GM21786 (cell line): ENCODE measurements at regions not wholly inside any gene's neighbourhood (a gene's known extent, or its start where the extent isn't known, plus 50 kb on each side); places are given as distances from the start of the nearest gene placed in this dataset.

Source experiments
- ATAC-seq: cut with Tn5 transposase; IDR thresholded peaks from one replicate; pipeline ENCODE4 v1.9.1; 2021; ENCODE audit not compliant: unreplicated experiment

DNA sequence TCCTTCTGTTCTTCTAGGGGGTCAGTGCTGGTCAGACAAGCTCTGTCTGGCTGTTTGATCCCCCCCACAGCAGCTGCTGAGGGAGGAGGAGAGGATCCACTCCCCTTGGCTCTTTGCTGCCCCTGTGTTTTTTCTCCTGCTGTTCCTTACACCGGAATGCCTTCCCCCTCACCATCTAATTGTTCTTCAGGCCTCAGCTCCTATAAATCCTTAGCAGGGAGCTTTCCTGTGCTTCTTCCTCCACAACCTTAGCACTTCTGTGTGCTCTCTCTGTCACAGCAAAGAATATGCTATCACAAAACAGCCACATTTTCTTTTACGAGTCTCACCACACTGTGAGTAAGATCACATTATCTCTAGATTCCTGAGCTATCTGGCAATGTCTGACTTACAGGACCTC is 196.6 kb downstream of the OTOR start:
- ATAC-seq: no peak

DNA sequence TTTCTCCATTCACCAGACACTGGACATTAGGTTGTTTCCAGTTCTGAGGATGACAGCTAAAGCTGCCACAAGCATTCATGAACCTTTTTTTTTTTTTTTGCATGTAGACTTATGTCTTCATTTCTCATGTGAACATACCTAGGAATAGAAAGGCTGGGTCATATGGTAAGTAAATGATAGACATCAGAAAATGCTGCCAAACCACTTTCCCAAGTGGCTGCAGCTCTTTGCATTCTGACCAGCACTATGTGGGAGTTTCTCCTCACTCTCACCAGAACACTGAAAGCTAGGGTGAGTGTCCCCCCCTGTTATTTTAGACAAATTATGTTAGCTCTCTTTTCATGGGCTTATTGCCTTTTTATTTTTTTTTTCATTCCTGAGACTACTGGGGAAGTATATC is 197.5 kb downstream of the OTOR start:
- no peak for ATAC-seq

DNA sequence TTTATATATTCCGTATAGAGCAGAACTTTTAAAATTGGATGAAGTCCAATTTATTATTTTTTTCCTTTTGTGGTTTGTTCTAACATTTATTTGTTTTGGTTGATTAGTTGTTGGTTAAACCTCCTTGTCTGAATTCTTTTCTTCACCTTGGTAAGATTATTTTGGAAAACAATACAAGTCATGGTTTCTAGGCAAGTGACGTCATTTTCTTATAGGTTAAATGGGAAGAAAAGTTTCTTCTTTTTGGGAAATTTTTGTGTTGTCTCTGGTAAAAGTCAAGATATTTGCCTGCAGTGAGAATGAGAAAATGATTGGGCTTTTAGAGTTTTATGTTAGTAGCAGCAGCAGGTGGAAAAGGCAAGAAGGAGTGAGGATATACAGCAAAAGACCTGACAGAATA is 197.9 kb downstream of the OTOR start:
- ATAC-seq: no peak

DNA sequence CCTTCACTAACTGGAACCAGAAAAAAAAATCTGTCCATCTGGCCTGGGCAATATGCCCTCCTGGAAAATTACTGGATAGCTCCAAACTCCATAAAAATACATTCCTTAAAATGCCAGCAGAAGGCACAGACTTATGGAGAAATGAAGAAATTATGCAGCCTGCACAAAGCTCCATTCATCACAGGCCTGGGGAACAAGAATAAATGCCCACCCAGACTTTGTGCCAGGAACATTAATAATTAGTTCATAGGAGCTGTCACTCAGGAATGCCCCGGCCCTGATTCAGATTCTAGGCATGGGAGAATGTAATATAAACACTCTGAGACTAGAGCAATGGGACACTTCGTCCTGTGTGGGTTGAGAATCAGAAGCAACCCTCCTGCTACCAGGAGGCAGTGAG is 199.3 kb downstream of the OTOR start:
- no peak for ATAC-seq

DNA sequence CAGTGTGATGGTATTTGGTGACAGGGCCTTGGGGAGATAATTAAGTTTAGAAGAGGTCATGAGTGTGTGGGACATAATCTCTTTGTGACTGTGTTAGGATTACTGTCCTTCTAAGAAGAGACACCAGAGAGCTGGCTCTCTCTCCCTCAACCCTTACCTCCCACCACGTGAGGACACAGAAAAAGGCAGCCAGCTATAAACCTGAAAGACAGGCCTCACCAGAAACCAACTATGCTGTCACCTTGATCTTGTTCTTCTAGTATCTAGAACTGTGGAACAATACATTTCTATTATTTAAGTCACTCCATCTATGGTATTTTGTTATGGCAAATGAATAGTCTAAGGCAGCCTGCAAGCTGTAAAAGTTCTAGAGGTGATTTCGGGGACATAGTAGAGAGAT is 203.7 kb downstream of the OTOR start:
- no peak for ATAC-seq

DNA sequence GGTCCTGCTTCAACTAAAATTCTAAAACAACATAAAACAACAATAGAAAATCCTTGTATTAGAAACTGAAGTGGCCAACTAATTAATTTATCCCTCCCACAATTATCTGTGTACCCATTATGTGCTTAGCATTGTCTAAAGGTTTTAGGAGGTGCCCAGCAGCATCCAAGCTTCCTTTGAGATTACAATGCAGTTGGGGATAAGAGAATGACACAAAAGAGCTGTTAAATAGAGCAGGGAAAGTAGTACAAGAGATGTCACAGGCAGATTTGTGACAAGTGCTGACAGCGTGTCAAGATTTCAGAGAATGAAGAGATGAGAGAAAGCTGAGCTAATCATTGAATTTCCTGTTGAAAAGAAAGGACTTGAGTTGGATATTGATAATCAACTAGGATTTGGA is 204.8 kb downstream of the OTOR start:
- no peak for ATAC-seq

DNA sequence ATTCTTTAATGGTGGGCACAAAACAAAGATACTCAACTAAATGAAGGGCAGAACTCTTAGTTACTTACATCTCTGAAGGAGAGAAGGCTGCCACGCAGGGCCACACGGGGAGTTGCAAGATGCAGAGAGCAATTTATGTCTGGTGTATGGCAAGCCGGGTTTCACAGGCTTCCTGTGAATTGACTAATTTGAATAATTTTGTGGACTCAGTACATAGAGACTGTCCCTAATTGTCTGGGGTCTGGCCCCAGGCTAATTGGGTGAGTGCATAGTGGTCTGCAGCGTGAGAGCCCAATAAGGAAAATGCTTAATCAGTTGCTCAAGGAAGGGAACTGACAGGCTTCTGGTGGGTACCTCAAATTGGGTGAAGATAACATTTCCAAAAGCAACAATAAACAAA is 205.7 kb downstream of the OTOR start:
- no peak for ATAC-seq

DNA sequence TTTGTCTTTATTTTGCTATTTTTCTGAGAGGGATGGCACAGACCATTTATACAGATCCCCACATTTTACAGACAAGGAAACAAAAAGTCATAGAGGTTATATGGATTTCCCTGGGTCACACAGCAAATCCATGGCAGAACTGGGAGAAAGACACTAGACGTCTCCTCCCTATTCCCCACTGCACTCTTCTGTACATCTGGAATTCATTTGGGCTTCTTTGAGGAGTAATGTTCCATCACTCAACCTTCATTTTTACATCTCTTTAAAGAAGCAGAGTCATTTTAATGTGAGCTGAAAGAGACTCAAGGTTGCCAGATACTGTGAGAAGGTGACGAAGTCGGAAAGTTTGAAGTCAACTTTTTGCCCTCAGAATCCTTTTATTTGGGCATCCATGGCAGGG is 207.3 kb downstream of the OTOR start:
- ATAC-seq: no peak

DNA sequence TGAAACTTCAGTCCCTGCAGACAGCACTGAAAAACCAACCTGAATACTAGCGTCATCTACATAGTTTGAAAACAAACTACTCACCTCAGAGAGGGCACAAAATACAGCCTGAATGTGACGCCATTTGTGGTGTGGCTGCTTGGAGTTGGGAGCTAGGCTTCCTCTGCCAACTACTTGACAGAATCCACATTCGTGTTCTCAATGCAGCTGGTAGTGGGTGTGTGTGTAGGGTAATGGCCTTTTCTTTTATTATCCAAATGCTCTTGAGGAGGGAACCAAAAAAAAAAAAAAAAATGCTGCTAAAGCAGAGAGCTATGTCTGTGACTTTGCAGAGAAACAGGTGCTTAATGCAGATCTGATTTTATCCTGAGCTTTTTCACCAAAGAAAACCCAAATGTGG is 207.8 kb downstream of the OTOR start:
- ATAC-seq: no peak

DNA sequence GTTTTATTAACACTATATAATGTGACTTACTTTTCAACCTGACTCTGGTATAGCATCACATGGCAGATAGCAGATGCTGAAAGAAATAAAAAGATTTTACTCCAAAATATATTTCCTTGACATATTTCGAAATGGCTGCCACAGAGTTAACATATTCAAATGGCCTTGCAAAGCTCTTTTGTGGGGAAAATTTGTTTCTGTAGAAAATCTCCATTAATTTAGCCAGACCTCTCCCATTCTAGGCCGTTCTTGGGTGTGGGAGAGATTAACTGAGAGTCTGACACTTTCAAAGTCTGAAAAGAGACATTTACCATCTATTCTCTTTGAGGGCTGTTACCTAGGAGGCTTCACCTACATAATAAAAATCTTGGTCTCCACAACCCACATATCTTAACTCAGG is 217.2 kb downstream of the OTOR start:
- ATAC-seq: no peak

DNA sequence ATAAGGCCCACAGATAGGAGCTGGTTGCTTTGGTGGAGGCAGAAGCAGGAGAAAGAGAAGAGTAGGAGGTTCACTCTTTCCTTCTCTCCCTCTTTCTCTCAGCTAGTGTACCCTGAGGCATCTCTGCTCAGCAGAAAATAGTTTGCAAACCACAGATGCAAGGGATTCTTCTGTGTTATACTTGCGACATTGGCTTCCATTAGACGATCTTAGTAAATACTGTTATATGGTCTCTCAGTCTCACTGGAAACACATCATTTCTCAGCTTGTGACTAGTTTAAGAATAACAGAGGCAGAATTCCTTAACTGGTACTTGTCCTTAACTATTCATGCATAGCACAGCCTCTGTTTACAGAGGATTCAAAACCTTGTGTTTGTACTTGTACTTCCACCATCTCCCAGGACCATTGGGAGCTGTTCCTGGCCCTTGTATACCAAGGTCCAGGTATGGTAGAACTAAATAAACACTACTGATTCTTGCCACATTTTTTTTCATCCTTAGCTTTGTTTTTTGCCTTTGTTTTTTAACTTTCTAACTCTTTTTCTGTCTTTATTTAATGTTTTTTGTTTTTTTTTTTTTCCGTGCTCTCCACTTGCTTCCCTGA is 218.2 kb downstream of the OTOR start:
- no peak for ATAC-seq

DNA sequence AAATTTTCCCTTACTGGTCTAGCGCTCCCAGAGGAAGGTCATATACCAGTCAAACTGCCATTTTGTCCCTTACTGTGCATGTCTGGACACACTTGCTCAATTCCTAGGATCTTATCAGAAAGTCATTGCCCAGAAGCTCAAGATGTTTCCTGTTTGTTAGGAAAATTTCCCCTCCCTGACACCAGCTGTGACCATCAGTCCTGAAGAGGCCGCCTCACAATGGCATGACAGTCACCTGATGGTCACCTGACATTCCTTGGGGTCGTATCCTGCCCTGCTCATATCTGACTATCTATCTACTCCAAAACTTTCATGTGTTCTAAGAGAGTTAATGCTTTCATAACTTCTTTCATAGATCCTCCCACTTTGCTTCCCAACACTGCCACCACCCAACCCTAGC is 219.9 kb downstream of the OTOR start:
- ATAC-seq: no peak

DNA sequence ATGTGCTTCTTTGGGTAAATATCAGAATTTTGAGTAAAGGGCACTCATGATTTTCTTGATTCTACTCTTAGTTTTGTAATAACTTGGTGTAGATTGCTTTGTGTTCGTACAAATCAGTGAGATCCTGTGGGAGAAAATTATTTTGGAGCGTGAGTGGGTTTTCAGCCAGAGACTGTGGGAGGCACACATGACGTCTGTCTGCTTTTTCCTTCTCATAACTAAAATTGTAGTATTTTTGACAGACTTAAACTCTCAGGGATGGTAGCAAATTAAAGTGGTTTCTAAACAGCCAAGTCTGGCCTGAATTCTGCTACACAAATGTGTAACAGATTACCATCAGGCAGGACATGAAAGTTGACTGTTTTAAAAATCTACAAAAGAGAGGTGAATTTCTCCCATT is 222.6 kb downstream of the OTOR start:
- no peak for ATAC-seq

DNA sequence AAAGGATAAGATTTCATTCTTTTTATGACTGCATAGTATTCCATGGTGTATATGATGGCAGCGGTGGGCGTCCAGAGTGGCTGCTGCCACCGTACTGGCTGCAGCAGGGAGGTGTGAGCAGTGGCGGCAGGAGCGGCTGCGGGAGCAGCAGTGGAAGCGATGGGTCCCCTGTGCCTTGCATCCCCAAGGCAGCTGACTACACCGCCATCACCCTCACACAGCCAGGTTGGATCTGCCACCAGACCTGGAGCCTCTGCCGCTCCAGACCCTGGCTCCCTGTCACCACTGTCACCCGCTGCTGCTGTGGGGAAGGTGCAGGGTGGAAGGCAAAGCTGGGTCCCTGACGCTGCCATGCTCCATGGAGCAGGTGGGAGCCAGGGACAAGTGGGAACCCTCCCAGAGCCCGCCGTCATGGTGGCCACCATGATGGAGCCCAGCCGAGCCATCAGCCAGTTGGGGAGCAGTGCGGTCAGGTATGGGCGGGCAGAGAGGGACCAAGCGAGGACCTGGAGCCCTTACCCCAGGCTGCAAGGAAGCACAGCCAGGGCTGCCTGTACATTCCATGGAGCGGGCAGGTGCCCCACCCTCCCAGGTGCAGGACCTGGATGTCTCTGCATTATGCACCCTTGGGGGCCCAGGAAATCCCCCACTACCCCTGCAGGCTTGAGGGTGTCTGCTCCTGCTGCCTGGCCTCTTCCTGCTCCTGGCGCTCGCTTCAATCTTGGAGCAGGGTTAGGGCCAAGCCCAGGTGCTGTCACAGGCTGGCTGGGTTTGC is 226.1 kb downstream of the OTOR start:
- no peak for ATAC-seq

DNA sequence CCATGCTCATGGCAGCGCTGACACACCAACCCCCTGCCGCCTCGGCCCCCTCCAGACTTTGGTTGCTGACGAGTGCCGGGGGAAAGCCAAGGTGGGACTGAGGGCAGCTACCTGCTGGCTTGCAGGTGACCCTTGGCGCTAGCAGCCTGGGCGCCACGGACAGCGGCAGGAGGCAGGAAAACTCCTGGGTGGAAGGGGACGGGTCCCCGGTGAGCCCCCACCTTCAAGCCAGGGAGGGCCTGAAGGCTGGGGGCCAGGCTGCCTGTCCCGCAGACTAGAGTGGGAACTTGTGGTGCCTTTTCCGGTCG is 226.7 kb downstream of the OTOR start:
- ATAC-seq: no peak

DNA sequence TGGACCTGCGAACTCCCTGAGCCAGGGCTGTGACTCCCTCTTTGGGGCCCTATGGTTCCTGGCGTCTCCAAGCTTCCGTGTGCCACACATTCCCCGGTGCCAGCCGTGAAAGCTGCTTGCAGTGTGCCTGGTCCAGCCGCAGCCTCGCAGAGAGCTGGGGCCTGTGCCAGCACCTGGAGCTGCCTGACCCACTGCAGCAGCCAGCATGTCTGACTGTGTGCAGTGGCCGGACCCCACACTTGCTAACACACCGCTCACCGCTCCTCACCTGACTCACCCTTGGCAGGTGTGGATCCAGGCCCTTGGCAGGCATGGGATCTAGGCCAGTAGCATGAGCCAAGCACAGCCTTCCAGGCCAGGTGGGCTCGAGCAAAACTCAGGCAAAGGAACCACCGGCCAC is 227.5 kb downstream of the OTOR start:
- no peak for ATAC-seq

DNA sequence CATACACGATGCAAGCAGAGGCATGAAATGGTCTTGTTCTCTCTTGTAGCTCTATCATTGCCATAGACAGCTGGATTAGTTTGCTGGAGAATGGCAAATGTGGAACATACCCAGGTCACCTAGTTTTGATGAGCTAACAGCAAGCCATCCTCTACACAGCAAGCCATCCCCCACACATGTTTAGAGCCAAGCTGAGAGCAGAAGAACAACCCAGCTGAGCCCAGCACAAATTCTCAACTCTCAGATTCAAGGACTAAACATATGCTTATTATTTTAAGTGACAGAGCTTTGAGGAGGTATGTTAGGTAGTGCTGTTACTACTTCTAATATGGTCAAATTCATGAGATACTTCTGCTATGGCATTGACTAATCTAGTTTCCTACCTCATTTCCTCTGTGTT is 230.3 kb downstream of the OTOR start:
- ATAC-seq: no peak

DNA sequence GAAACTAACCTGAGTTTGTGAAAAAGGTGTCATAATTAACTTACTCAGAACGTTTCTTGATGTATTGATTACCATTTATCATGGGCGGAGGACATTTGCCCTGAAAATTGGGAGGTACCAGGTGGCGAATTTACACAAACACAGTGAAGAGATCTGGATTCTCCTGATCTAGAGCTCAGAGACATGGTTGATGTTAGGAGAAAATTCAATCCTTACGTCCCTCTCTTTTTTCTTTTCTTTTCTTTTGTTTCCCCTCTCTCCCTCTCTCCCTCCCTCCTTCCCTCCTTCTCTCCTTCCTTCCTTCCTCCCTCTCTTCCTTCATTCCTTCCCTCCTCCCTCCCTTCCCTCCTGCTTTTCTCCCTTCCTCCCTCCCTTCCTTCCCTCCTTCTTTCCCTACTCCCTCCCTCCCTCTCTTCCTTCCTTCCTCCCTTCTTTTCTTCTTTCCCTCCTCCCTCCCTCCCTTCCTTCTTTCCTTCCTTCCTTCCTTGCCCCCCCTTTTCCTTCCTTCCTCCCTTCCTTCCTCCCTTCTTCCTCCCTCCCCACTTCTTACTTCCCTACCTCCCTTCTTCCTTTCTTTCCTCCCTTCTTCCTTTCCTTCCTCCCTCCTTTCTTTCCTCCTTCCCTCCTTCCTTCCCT is 234.1 kb downstream of the OTOR start:
- ATAC-seq: no peak

DNA sequence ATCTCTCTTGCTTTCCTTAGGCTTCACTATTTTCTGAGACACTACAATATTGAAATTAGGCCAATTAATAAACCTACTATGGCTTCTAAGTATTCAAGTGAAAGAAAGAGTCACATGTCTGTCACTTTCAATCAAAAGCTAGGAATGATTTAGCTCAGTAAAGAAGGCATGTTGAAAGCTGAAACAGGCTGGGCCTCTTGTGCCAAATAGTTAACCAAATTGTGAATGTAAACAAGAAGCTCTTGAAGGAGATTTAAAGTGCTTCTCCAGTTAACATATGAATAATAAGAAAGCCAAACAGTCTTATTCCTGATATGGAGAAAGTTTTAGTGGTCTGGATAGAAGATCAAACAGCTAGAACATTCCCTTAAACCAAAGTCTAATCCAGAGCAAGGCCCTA is 236.3 kb downstream of the OTOR start:
- ATAC-seq: no peak

DNA sequence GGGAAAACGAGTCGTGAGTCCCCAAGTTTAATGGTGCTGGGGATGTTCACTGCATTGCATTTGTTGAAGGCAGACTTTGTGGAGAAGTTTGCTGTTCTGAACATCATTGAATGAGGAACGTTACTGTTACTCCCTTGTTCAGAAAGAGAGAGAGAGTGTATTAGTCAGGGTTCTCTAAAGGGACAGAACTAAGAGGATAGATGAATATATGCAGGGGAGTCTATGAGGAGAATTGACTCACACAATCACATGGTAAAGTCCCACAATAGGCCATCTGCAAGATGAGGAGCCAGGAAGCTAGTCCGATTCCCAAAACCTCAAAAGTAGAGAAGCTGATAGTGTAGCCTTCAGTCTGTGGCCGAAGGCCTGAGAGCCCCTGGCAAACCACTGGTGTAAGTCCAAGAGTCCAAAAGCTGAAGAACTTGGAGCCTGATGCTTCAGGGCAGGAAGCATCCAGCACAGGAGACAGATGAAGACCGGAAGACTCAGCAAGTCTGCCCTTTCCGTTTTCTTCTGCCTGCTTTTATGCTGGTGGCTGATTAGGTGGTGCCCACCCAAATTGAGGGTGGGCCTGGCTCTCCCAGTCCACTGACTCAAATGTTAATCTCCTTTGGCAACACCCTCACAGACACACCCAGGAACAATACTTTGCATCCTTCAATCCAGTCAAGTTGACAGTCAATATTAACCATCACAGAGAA is 223.5 kb upstream of the PCSK2 start:
- no peak for ATAC-seq

DNA sequence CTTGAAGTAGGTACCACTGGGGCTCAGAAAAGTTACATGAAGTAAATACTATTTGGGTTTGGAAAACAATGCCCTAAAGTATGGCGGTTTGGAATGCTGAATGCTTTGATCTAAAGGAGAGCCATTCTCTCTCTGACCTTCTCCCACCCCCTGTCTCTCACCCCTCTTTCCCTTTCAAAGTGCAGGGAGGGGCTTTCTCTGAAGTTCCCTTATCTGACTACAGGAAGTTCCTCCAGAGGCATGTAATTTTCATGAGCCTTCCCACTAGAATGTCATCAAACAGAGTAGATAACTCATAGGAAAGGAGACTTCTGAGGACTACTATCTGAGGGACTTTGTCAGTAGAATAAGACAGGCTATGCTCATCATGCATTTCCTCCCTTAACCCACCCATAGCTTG is 216.7 kb upstream of the PCSK2 start:
- no peak for ATAC-seq

DNA sequence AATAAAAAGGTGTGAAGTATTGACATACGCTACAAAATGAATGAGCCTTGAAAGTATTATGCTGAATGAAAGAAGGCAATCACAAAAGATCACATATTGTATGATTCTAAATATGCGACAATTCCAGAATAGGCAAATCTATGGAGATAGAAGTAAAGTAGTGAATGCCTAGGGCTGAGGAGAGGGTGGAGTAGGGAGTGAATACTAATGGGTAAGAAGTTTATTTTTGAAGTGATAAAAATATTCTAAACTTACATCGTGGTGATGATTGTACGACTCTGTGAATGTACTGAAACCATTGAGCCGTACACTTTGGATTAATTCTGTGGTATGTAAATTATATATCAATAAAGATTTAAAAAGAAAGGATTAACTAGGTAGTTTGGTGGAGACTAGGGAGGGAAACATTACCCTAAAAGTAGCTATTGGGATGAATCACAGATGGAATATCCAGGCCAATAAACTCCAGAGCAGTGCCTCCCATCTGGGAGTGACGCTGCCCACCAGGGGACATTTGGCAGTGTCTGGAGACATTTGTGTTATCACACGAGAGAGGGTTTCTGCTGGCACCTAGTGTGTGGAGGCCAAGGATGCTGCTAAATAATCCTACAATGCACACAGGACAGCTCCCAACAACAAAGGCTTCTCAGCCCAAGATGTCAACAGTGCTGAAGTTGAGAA is 214.2 kb upstream of the PCSK2 start:
- ATAC-seq: no peak
